PC-3 (cell line): ENCODE measurements at regions not wholly inside any gene's neighbourhood (a gene's known extent, or its start where the extent isn't known, plus 50 kb on each side); places are given as distances from the start of the nearest gene placed in this dataset.

ENCODE experiments used
- ATAC-seq: fragments of 200-7000 bp; cut with Tn5 transposase; 2 replicates; pipeline ENCODE4 v1.9.1; 2020; ENCODE audit warnings: mild to moderate bottlenecking, moderate library complexity
- BruUV-seq: library from RNA; stranded (reverse); fragments of 400-500 nt; replicated peaks from 2 replicates; lab custom pipeline; 2021; lab: Mats Ljungman, UMichigan
- CTCF ChIA-PET: fragments of 300-600 bp; sonication (Branson Sonifier 250); formaldehyde crosslinking; loops from one replicate; lab custom pipeline; 2022; ENCODE audit warnings: antibody characterized with exemption; lab: Charles Lee
- POLR2A ChIA-PET: fragments of 300-600 bp; sonication (Branson Sonifier 250); formaldehyde crosslinking; loops from one replicate; lab custom pipeline; 2022; ENCODE audit warnings: antibody characterized with exemption; ENCODE audit not compliant: unreplicated experiment; lab: Charles Lee
- DNase-seq: peaks from one replicate; pipeline ENCODE4 v3.0.0-alpha.2; 2015
- H2AFZ ChIP-seq: fragments of 300-600 bp; sonication (generic); 2 replicates; pipeline ENCODE4 v1.6.0; 2016; ENCODE audit warnings: antibody characterized with exemption, low read length
- H3F3A ChIP-seq: fragments of 300-600 bp; sonication (generic); one replicate; pipeline ENCODE4 v1.6.0; 2017; ENCODE audit warnings: antibody characterized with exemption, low read length, control low read depth, mild to moderate bottlenecking; ENCODE audit not compliant: unreplicated experiment
- H3K27ac ChIP-seq: fragments of 300-600 bp; sonication (generic); 2 replicates; pipeline ENCODE4 v1.5.1; 2016; ENCODE audit warnings: mild to moderate bottlenecking, low read length
- H3K27me3 ChIP-seq: fragments of 300-600 bp; sonication (generic); 2 replicates; pipeline ENCODE4 v1.6.1; 2016; ENCODE audit warnings: low read length, mixed read lengths
- H3K36me3 ChIP-seq: fragments of 300-600 bp; sonication (generic); 2 replicates; pipeline ENCODE4 v1.6.1; 2016; ENCODE audit warnings: low read depth, mixed run types, low read length, mixed read lengths
- H3K4me1 ChIP-seq: fragments of 300-600 bp; sonication (generic); 2 replicates; pipeline ENCODE4 v1.5.1; 2016; ENCODE audit warnings: low read length; ENCODE audit not compliant: insufficient read depth
- H3K4me2 ChIP-seq: fragments of 300-600 bp; sonication (generic); 2 replicates; pipeline ENCODE4 v1.6.0; 2016; ENCODE audit warnings: low read length
- H3K4me3 ChIP-seq: fragments of 300-600 bp; sonication (generic); 2 replicates; pipeline ENCODE4 v1.5.1; 2016; ENCODE audit warnings: mild to moderate bottlenecking, low read length, mixed read lengths
- H3K79me2 ChIP-seq: fragments of 300-600 bp; sonication (generic); 2 replicates; pipeline ENCODE4 v1.6.1; 2017; ENCODE audit warnings: low read length, mixed read lengths
- H3K9ac ChIP-seq: fragments of 300-600 bp; sonication (generic); 2 replicates; pipeline ENCODE4 v1.6.0; 2016; ENCODE audit warnings: mild to moderate bottlenecking, low read length
- H3K9me2 ChIP-seq: fragments of 300-600 bp; sonication (generic); replicated peaks from 2 replicates; pipeline ENCODE4 v1.6.1; 2016; ENCODE audit warnings: mixed run types, low read length, mixed read lengths
- H3K9me3 ChIP-seq: fragments of 300-600 bp; sonication (generic); 2 replicates; pipeline ENCODE4 v1.6.1; 2016; ENCODE audit warnings: low read length, mixed read lengths
- H4K20me1 ChIP-seq: fragments of 300-600 bp; sonication (generic); 2 replicates; pipeline ENCODE4 v1.6.1; 2016; ENCODE audit warnings: low read length, mixed read lengths
- EZH2 ChIP-seq: fragments of 300-600 bp; sonication (generic); IDR thresholded peaks from one replicate; pipeline ENCODE4 v1.6.1; 2017; ENCODE audit warnings: antibody characterized with exemption, mild to moderate bottlenecking, low read length; ENCODE audit not compliant: unreplicated experiment
- EZH2phosphoT487 ChIP-seq: fragments of 300-600 bp; sonication (generic); IDR thresholded peaks from 2 replicates; pipeline ENCODE4 v1.6.1; 2018; ENCODE audit warnings: mild to moderate bottlenecking, antibody characterized with exemption, low read length, borderline replicate concordance
- intact Hi-C: fragments of 100-400 bp; cut with micrococcal nuclease; formaldehyde crosslinking; loops from 2 replicates; pipeline ENCODE4 v1.9.0; 2023
- TF ChIP-seq, protein P1 (sequence below): fragments of 300-600 bp; sonication (generic); conservative IDR thresholded peaks from 2 replicates; pipeline ENCODE4 v1.5.1; 2017; ENCODE audit warnings: antibody characterized with exemption, low read depth, mild to moderate bottlenecking, low read length

DNA sequence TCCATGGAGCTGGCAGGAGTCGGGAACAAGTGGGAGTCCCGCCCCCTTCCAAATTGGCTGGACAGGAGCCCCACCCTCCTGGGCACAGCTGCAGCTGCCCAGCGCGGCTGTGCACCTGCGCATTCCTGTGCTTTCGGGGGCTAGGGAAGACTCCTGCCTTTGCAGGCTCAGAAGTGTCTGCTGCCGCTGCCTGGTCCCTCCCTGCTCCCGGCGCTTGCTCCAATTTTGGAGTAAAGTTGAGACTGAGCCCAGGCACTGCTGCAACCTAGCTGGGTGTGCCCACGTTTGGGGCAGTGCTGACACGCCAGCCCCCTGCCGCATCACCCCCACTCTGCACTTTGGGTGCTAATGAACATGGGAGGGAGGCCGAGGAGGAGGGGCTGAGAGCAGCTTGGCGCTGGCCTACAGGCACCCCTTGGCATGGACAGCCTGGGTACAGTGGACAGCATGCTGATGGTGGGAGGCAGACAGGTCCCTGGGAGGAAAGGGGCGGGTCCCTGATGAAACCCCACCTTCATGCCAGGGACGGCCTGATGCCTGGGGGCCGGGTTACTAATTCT is 399.2 kb upstream of the CNTN4 start:
- H3K4me3 ChIP-seq: no peak overlapping the region
- no peaks in the 10 kb centered on the region for H3F3A ChIP-seq
- H4K20me1 ChIP-seq: no peaks in the 10 kb centered on the region
- ATAC-seq (no peak), DNase-seq (no peak)
- ChIA-PET POLR2A (no interaction called here), CTCF (no interaction called here)
- intact Hi-C loops: no loop called here
- TF ChIP-seq, protein P1, sequence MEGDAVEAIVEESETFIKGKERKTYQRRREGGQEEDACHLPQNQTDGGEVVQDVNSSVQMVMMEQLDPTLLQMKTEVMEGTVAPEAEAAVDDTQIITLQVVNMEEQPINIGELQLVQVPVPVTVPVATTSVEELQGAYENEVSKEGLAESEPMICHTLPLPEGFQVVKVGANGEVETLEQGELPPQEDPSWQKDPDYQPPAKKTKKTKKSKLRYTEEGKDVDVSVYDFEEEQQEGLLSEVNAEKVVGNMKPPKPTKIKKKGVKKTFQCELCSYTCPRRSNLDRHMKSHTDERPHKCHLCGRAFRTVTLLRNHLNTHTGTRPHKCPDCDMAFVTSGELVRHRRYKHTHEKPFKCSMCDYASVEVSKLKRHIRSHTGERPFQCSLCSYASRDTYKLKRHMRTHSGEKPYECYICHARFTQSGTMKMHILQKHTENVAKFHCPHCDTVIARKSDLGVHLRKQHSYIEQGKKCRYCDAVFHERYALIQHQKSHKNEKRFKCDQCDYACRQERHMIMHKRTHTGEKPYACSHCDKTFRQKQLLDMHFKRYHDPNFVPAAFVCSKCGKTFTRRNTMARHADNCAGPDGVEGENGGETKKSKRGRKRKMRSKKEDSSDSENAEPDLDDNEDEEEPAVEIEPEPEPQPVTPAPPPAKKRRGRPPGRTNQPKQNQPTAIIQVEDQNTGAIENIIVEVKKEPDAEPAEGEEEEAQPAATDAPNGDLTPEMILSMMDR: no peak
- TF ChIP-seq EZH2 (no peak), EZH2phosphoT487 (no peak)
- no peaks in the 10 kb centered on the region for H3K36me3 ChIP-seq
- no TSS peak for BruUV-seq
- no peaks in the 10 kb centered on the region for H3K27me3 ChIP-seq
- no peak overlapping the region for H3K4me2 ChIP-seq
- H3K9me2 ChIP-seq: no peaks in the 10 kb centered on the region
- no peaks in the 10 kb centered on the region for H3K4me1 ChIP-seq
- H3K9me3 ChIP-seq: peaks cover 13% of the 10 kb centered on the region
- no peak overlapping the region for H3K9ac ChIP-seq
- H2AFZ ChIP-seq: no peak overlapping the region
- H3K27ac ChIP-seq: no peak overlapping the region
- H3K79me2 ChIP-seq: no peaks in the 10 kb centered on the region

DNA sequence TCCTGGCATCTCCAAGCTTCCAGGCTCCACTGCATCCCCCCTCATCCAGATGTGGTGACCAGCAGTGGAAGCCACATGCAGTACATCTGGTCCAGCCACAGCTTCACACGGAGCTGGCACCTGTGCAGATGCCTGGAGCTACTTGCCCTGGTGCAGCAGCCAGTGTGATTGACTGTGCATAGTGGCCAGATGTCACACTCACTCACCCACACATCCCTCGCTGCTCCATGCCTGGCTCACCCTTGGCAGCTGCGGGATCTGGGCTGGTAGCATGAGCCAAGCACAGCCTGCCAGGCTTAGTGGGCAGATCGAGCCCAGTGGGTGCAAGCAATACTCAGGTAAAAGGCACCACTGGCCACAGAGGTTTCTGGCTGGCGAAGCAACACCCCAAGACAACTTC is 398.0 kb upstream of the CNTN4 start:
- Histone ChIP-seq H3K79me2 (no peaks in the 10 kb centered on the region), H2AFZ (no peak overlapping the region), H3K4me1 (no peaks in the 10 kb centered on the region), H3K9me3 (peaks cover 11% of the 10 kb centered on the region), H4K20me1 (no peaks in the 10 kb centered on the region), H3K36me3 (no peaks in the 10 kb centered on the region), H3K4me3 (no peak overlapping the region), H3K27ac (no peak overlapping the region), H3K4me2 (no peak overlapping the region), H3K9ac (no peak overlapping the region), H3K9me2 (no peaks in the 10 kb centered on the region), H3K27me3 (no peaks in the 10 kb centered on the region), H3F3A (no peaks in the 10 kb centered on the region)
- ChIA-PET CTCF (no interaction called here), POLR2A (no interaction called here)
- intact Hi-C loops: no loop called here
- ATAC-seq: no peak
- DNase-seq: no peak
- TF ChIP-seq EZH2phosphoT487 (no peak), EZH2 (no peak)
- TF ChIP-seq, protein P1: no peak
- BruUV-seq: no TSS peak

DNA sequence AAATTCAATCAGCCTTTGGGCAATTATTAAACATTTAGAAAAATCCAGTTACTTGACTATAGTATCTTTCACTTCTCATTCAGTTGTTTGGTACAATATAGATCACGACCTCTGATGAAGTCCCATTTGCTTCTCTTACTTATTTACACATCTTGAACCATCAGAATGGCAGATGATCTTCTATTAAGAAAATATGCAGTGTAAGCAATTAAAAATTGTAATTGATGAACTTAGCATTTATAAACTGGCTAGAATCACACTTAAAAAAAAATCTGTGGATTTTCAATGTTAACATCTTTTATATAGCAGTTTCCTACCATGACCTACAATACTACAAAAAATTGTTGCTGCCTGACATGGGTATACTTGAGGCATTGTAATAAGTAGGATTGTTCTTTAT is 395.5 kb upstream of the CNTN4 start:
- Histone ChIP-seq H3F3A (no peaks in the 10 kb centered on the region), H3K27me3 (no peaks in the 10 kb centered on the region), H3K9ac (no peak overlapping the region), H3K36me3 (no peaks in the 10 kb centered on the region), H3K9me2 (no peaks in the 10 kb centered on the region), H3K27ac (no peak overlapping the region), H3K79me2 (no peaks in the 10 kb centered on the region), H3K4me2 (no peak overlapping the region), H3K4me1 (no peaks in the 10 kb centered on the region), H3K9me3 (peaks cover 11% of the 10 kb centered on the region), H3K4me3 (no peak overlapping the region), H4K20me1 (no peaks in the 10 kb centered on the region), H2AFZ (no peak overlapping the region)
- ATAC-seq: no peak
- TF ChIP-seq EZH2 (no peak), EZH2phosphoT487 (no peak)
- TF ChIP-seq, protein P1: no peak
- POLR2A ChIA-PET: no interaction called here
- CTCF ChIA-PET: no interaction called here
- intact Hi-C loops: no loop called here
- BruUV-seq: no TSS peak
- DNase-seq: no peak
